Liver (tissue), 8 donors: ENCODE measurements at regions not wholly inside any gene's neighbourhood (a gene's known extent, or its start where the extent isn't known, plus 50 kb on each side); places are given as distances from the start of the nearest gene placed in this dataset.

Source experiments
- DNase-seq: peaks from one replicate; pipeline ENCODE4 v3.0.0-alpha.2; 2017; ENCODE audit warnings: low spot score
- H3K27ac ChIP-seq, 2 donors: one replicate each; pipeline ENCODE4 v1.7.0; 2013; ENCODE audit warnings: inconsistent platforms in 2 of 2, low read length in 2 of 2, control low read depth in 1 of 2, low read depth in 1 of 2, mild to moderate bottlenecking in 1 of 2
- H3K27me3 ChIP-seq, 4 donors: one replicate each; pipeline versions ENCODE4 v1.6.1 to v1.7.0; 2013; ENCODE audit warnings: low read length in 3 of 4, inconsistent platforms in 1 of 4, mild to moderate bottlenecking in 1 of 4, moderate library complexity in 1 of 4; ENCODE audit not compliant: control insufficient read depth in 4 of 4, insufficient read depth in 4 of 4
- H3K36me3 ChIP-seq, 4 donors: one replicate each; pipeline versions ENCODE4 v1.6.1 to v1.7.0; 2013; ENCODE audit warnings: low read length in 3 of 4, mild to moderate bottlenecking in 3 of 4, low read depth in 1 of 4, moderate library complexity in 1 of 4; ENCODE audit not compliant: control insufficient read depth in 4 of 4, insufficient read depth in 3 of 4
- H3K4me1 ChIP-seq, 4 donors: one replicate each; pipeline versions ENCODE4 v1.6.1 to v1.7.0; 2013; ENCODE audit warnings: low read length in 3 of 4, mild to moderate bottlenecking in 3 of 4, moderate library complexity in 1 of 4; ENCODE audit not compliant: control insufficient read depth in 4 of 4, insufficient read depth in 4 of 4
- H3K4me3 ChIP-seq, 3 donors: one replicate each; pipeline versions ENCODE4 v1.6.1 to v1.7.0; 2013; ENCODE audit warnings: low read length in 3 of 3, control low read depth in 1 of 3, low read depth in 1 of 3, mild to moderate bottlenecking in 1 of 3
- H3K9ac ChIP-seq, 2 donors: one replicate each; pipeline ENCODE4 v1.7.0; 2013; ENCODE audit warnings: low read length in 2 of 2, mild to moderate bottlenecking in 2 of 2, moderate library complexity in 2 of 2, control low read depth in 1 of 2, low read depth in 1 of 2
- H3K9me3 ChIP-seq, 4 donors: one replicate each; pipeline versions ENCODE4 v1.6.1 to v1.7.0; 2013; ENCODE audit warnings: low read length in 3 of 4; ENCODE audit not compliant: control insufficient read depth in 4 of 4
- EGR1 ChIP-seq, 2 donors: IDR thresholded peaks; 2 replicates each; pipeline ENCODE4 v1.6.1; 2016 to 2018; ENCODE audit warnings: antibody characterized with exemption in 2 of 2, low read depth in 2 of 2
- FOXA1 ChIP-seq: IDR thresholded peaks from 2 replicates; pipeline ENCODE4 v1.6.1; 2016; ENCODE audit warnings: antibody characterized with exemption
- FOXA2 ChIP-seq: IDR thresholded peaks from 2 replicates; pipeline ENCODE4 v1.6.1; 2016; ENCODE audit warnings: antibody characterized with exemption
- GABPA ChIP-seq, 2 donors: IDR thresholded peaks in 1 of 2; conservative IDR thresholded peaks in 1 of 2; 2 replicates each; pipeline ENCODE4 v1.6.1; 2016; ENCODE audit warnings: antibody characterized with exemption in 2 of 2, mild to moderate bottlenecking in 1 of 2, moderate library complexity in 1 of 2
- HNF4A ChIP-seq, 2 donors: conservative IDR thresholded peaks; 2 replicates each; pipeline ENCODE4 v1.6.1; 2016; ENCODE audit warnings: antibody characterized with exemption in 2 of 2, mild to moderate bottlenecking in 2 of 2
- HNF4G ChIP-seq: IDR thresholded peaks from 2 replicates; pipeline ENCODE4 v1.6.1; 2016; ENCODE audit warnings: antibody characterized with exemption
- JUND ChIP-seq, 2 donors: IDR thresholded peaks; 2 replicates each; pipeline ENCODE4 v1.6.1; 2016; ENCODE audit warnings: antibody characterized with exemption in 2 of 2
- NR2F2 ChIP-seq: IDR thresholded peaks from 2 replicates; pipeline ENCODE4 v1.6.1; 2016; ENCODE audit warnings: antibody characterized with exemption
- RAD21 ChIP-seq, 2 donors: IDR thresholded peaks; 2 replicates each; pipeline ENCODE4 v1.6.1; 2016; ENCODE audit warnings: antibody characterized with exemption in 2 of 2, mild to moderate bottlenecking in 2 of 2
- RXRA ChIP-seq, 2 donors: IDR thresholded peaks; 2 replicates each; pipeline ENCODE4 v1.6.1; 2017 to 2018; ENCODE audit warnings: antibody characterized with exemption in 2 of 2, mild to moderate bottlenecking in 1 of 2
- SP1 ChIP-seq: IDR thresholded peaks from 2 replicates; pipeline ENCODE4 v1.6.1; 2018; ENCODE audit warnings: antibody characterized with exemption, mild to moderate bottlenecking
- TAF1 ChIP-seq: conservative IDR thresholded peaks from 2 replicates; pipeline ENCODE4 v1.6.1; 2016; ENCODE audit warnings: antibody characterized with exemption, mild to moderate bottlenecking
- YY1 ChIP-seq: IDR thresholded peaks from 2 replicates; pipeline ENCODE4 v1.6.1; 2016; ENCODE audit warnings: antibody characterized with exemption, mild to moderate bottlenecking
- WGBS: extraction: QIAGEN DNeasy Blood & Tissue Kit; methylation state at CpG from one replicate; pipeline ENCODE4 v1.1.7; 2013; 5-methylcytosine and 5-hydroxymethylcytosine counted together
- TF ChIP-seq, protein P1 (sequence below): IDR thresholded peaks from 2 replicates; pipeline ENCODE4 v1.6.1; 2016; ENCODE audit warnings: antibody characterized with exemption
- TF ChIP-seq, protein P2 (sequence below): fragments of 150-350 bp; IDR thresholded peaks from 2 replicates; pipeline ENCODE4 v1.5.1; 2017; ENCODE audit warnings: improper control_type of control experiment, low read depth, low read length; ENCODE audit not compliant: missing input control
- TF ChIP-seq, protein P3 (sequence below): IDR thresholded peaks from 2 replicates; pipeline ENCODE4 v1.6.1; 2016; ENCODE audit warnings: antibody characterized with exemption, mild to moderate bottlenecking
- TF ChIP-seq, protein P4 (sequence below): IDR thresholded peaks from 2 replicates; pipeline ENCODE4 v1.6.1; 2016; ENCODE audit warnings: antibody characterized with exemption
- TF ChIP-seq, protein P5 (sequence below): IDR thresholded peaks from 2 replicates; pipeline ENCODE4 v1.6.1; 2016; ENCODE audit warnings: antibody characterized with exemption
- donor health status: healthy.
- donor health status: healthy.
- donor health status: healthy.
- donor health status: healthy.
- donor health status: healthy.

DNA sequence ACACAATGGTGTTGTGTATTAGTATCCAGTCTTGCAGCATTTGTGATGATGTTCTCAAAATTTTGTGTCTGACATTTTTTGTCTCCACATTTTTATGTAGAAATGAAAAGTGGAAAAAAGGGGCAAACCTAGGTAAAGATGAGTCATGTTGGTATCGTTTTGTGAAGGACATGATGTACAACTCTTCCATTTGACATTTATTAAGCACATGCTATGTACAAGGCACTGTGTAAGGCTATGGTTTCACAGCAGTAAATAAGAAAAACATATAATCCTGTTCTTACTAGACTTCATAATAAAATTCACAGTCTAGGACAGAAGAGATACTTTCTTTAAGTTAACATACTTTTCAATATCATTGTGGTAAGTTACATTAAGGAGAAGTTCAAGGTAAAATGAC, 143.5 kb upstream of the CNTN4 start:
- 56% methylated on average over 1 of the region's 1 CpG for WGBS

DNA sequence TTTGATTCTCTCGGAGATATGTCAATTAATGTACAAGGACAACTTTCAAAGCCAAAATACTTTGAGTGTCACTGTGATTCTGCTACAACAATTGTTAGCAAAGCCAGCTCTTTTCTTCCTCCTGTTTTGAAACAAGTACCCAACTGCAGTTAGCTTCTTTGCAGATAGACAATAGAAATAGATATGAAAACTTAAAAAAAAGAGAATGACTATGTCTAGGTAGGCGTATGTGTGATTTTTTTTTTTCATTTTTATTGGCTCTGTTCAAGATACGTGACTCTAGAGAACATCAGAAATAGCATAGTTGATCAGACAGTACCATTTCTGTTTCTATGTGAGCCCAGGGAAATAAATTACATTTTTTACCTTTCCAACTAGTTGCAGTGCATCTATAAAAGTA, 142.9 kb upstream of the CNTN4 start:
- no peaks in the 10 kb centered on the region for H3K27me3 ChIP-seq
- no peaks in the 10 kb centered on the region for H3K36me3 ChIP-seq
- DNase-seq, result no peak
- no peaks in the 10 kb centered on the region for H3K4me1 ChIP-seq
- 69% methylated on average over 3 of the region's 3 CpGs for WGBS
- TF ChIP-seq SP1, result no peak
- no peak for TF ChIP-seq GABPA (IDR thresholded peaks at IDR 0.05 in 1 of 2, conservative IDR thresholded peaks at IDR 0.05 in 1 of 2)
- no peak for TF ChIP-seq JUND (IDR thresholded peaks at IDR 0.05)
- TF ChIP-seq EGR1 (IDR thresholded peaks at IDR 0.05; ENCODE audit: low read depth in 2 of 2), result no peak
- TF ChIP-seq, protein P1, sequence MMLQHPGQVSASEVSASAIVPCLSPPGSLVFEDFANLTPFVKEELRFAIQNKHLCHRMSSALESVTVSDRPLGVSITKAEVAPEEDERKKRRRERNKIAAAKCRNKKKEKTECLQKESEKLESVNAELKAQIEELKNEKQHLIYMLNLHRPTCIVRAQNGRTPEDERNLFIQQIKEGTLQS, result no peak
- no peak for TF ChIP-seq FOXA2
- no peak for TF ChIP-seq YY1
- no peak for TF ChIP-seq TAF1
- TF ChIP-seq, protein P2, sequence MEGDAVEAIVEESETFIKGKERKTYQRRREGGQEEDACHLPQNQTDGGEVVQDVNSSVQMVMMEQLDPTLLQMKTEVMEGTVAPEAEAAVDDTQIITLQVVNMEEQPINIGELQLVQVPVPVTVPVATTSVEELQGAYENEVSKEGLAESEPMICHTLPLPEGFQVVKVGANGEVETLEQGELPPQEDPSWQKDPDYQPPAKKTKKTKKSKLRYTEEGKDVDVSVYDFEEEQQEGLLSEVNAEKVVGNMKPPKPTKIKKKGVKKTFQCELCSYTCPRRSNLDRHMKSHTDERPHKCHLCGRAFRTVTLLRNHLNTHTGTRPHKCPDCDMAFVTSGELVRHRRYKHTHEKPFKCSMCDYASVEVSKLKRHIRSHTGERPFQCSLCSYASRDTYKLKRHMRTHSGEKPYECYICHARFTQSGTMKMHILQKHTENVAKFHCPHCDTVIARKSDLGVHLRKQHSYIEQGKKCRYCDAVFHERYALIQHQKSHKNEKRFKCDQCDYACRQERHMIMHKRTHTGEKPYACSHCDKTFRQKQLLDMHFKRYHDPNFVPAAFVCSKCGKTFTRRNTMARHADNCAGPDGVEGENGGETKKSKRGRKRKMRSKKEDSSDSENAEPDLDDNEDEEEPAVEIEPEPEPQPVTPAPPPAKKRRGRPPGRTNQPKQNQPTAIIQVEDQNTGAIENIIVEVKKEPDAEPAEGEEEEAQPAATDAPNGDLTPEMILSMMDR, result no peak
- TF ChIP-seq, protein P3, sequence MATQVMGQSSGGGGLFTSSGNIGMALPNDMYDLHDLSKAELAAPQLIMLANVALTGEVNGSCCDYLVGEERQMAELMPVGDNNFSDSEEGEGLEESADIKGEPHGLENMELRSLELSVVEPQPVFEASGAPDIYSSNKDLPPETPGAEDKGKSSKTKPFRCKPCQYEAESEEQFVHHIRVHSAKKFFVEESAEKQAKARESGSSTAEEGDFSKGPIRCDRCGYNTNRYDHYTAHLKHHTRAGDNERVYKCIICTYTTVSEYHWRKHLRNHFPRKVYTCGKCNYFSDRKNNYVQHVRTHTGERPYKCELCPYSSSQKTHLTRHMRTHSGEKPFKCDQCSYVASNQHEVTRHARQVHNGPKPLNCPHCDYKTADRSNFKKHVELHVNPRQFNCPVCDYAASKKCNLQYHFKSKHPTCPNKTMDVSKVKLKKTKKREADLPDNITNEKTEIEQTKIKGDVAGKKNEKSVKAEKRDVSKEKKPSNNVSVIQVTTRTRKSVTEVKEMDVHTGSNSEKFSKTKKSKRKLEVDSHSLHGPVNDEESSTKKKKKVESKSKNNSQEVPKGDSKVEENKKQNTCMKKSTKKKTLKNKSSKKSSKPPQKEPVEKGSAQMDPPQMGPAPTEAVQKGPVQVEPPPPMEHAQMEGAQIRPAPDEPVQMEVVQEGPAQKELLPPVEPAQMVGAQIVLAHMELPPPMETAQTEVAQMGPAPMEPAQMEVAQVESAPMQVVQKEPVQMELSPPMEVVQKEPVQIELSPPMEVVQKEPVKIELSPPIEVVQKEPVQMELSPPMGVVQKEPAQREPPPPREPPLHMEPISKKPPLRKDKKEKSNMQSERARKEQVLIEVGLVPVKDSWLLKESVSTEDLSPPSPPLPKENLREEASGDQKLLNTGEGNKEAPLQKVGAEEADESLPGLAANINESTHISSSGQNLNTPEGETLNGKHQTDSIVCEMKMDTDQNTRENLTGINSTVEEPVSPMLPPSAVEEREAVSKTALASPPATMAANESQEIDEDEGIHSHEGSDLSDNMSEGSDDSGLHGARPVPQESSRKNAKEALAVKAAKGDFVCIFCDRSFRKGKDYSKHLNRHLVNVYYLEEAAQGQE, result no peak
- TF ChIP-seq FOXA1, result no peak
- TF ChIP-seq NR2F2, result no peak
- TF ChIP-seq HNF4A (conservative IDR thresholded peaks at IDR 0.05), result no peak
- TF ChIP-seq, protein P4, sequence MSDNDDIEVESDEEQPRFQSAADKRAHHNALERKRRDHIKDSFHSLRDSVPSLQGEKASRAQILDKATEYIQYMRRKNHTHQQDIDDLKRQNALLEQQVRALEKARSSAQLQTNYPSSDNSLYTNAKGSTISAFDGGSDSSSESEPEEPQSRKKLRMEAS, result no peak
- no peak for TF ChIP-seq RAD21 (IDR thresholded peaks at IDR 0.05)
- TF ChIP-seq RXRA (IDR thresholded peaks at IDR 0.05), result no peak
- TF ChIP-seq, protein P5, sequence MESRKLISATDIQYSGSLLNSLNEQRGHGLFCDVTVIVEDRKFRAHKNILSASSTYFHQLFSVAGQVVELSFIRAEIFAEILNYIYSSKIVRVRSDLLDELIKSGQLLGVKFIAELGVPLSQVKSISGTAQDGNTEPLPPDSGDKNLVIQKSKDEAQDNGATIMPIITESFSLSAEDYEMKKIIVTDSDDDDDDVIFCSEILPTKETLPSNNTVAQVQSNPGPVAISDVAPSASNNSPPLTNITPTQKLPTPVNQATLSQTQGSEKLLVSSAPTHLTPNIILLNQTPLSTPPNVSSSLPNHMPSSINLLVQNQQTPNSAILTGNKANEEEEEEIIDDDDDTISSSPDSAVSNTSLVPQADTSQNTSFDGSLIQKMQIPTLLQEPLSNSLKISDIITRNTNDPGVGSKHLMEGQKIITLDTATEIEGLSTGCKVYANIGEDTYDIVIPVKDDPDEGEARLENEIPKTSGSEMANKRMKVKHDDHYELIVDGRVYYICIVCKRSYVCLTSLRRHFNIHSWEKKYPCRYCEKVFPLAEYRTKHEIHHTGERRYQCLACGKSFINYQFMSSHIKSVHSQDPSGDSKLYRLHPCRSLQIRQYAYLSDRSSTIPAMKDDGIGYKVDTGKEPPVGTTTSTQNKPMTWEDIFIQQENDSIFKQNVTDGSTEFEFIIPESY, result no peak
- no peak for TF ChIP-seq HNF4G
- no peak overlapping the region for H3K9ac ChIP-seq
- H3K4me3 ChIP-seq, result no peak overlapping the region
- peaks cover 0 to under 1% (median 0%) of the 10 kb centered on the region in 4 donors for H3K9me3 ChIP-seq
- H3K27ac ChIP-seq, result no peak overlapping the region

More for the DNA sequence above, 143.5 kb upstream of the CNTN4 start:
- H3K4me3 ChIP-seq, result no peak overlapping the region
- TF ChIP-seq TAF1, result no peak
- TF ChIP-seq, protein P4, result no peak
- no peak for TF ChIP-seq NR2F2
- no peak for TF ChIP-seq JUND (IDR thresholded peaks at IDR 0.05)
- no peak for TF ChIP-seq YY1
- TF ChIP-seq SP1, result no peak
- no peak for TF ChIP-seq EGR1 (IDR thresholded peaks at IDR 0.05; ENCODE audit: low read depth in 2 of 2)
- TF ChIP-seq GABPA (IDR thresholded peaks at IDR 0.05 in 1 of 2, conservative IDR thresholded peaks at IDR 0.05 in 1 of 2), result no peak
- TF ChIP-seq RAD21 (IDR thresholded peaks at IDR 0.05), result no peak
- no peaks in the 10 kb centered on the region for H3K27me3 ChIP-seq
- H3K27ac ChIP-seq, result no peak overlapping the region
- H3K9me3 ChIP-seq, result peaks cover 0 to 2% (median 0%) of the 10 kb centered on the region in 4 donors
- no peaks in the 10 kb centered on the region for H3K36me3 ChIP-seq
- no peak overlapping the region for H3K9ac ChIP-seq
- DNase-seq, result no peak
- no peaks in the 10 kb centered on the region for H3K4me1 ChIP-seq
